K562 (cell line): ENCODE measurements at regions not wholly inside any gene's neighbourhood (a gene's known extent, or its start where the extent isn't known, plus 50 kb on each side); places are given as distances from the start of the nearest gene placed in this dataset.

Experiments
- ATAC-seq: fragments of 200-7000 bp; cut with Tn5 transposase; 3 replicates; pipeline ENCODE4 v1.9.1; 2020; ENCODE audit warnings: moderate library complexity
- BruUV-seq: library from RNA; stranded (reverse); fragments of 400-500 nt; replicated peaks from 2 replicates; lab custom pipeline; 2021; lab: Mats Ljungman, UMichigan
- CTCF ChIA-PET: fragments of 300-600 bp; formaldehyde crosslinking; extraction: SDS; loops from one replicate; lab custom pipeline; 2021; ENCODE audit warnings: low intra/inter-chr PET ratio; lab: Yijun Ruan, JAX
- POLR2A ChIA-PET: fragments of 300-600, 350-650 bp; sonication (Branson Sonifier 250); formaldehyde crosslinking; extraction: SDS; loops from one replicate; lab custom pipeline; 2021; ENCODE audit warnings: antibody characterized with exemption, inconsistent platforms; lab: Yijun Ruan, JAX
- DNase-seq, 4 experiments: peaks; one replicate each; pipeline versions ENCODE4 v3.0.0 to v3.0.0-alpha.2; 2011 to 2018; ENCODE audit warnings: low spot score in 3 of 4, mixed read lengths in 3 of 4; ENCODE audit errors: extremely low read depth in 1 of 4
- FAIRE-seq: peaks from 2 replicates; lab custom pipeline; 2011; peaks lifted over from hg19 to GRCh38; lab: Jason Lieb, UNC
- H2AFZ ChIP-seq: 2 replicates; pipeline ENCODE4 v1.6.0; 2011; ENCODE audit warnings: low read depth, low read length, control low read depth, inconsistent platforms
- H3K27ac ChIP-seq: fragments of 200-600 bp; 3 replicates; pipeline ENCODE4 v1.8.0; 2011; ENCODE audit warnings: low read depth, mild to moderate bottlenecking, control low read depth, inconsistent platforms, low read length, moderate library complexity, mixed read lengths; ENCODE audit errors: extremely low read depth
- H3K27me3 ChIP-seq, 2 experiments: fragments of 300-600 bp in 1 of 2; 2 replicates in 1 of 2; 3 replicates in 1 of 2; pipeline versions ENCODE4 v1.6.0 to v1.8.0; 2011; ENCODE audit warnings: inconsistent platforms in 2 of 2, low read length in 2 of 2, mild to moderate bottlenecking in 1 of 2, mixed read lengths in 1 of 2, moderate library complexity in 1 of 2; ENCODE audit not compliant: control insufficient read depth in 2 of 2, insufficient read depth in 2 of 2
- H3K36me3 ChIP-seq: fragments of 300-600 bp; 3 replicates; pipeline ENCODE4 v1.8.0; 2011; ENCODE audit warnings: mild to moderate bottlenecking, low read length, inconsistent platforms; ENCODE audit not compliant: control insufficient read depth, insufficient read depth
- H3K4me1 ChIP-seq, 2 experiments: fragments of 200-600 bp in 1 of 2; replicated peaks in 1 of 2; 2 replicates in 1 of 2; 3 replicates in 1 of 2; pipeline versions ENCODE4 v1.5.1 to v1.8.0; 2011; ENCODE audit warnings: inconsistent platforms in 2 of 2, low read length in 2 of 2, mild to moderate bottlenecking in 1 of 2, mixed read lengths in 1 of 2, moderate library complexity in 1 of 2; ENCODE audit not compliant: control insufficient read depth in 2 of 2, insufficient read depth in 2 of 2
- H3K4me2 ChIP-seq: 2 replicates; pipeline ENCODE4 v1.6.1; 2011; ENCODE audit warnings: low read length, control low read depth, inconsistent platforms, mixed read lengths; ENCODE audit not compliant: insufficient read depth
- H3K4me3 ChIP-seq: fragments of 200-600 bp; sonication (generic), shearing (Covaris generic); 2 replicates; pipeline ENCODE4 v1.5.1; 2016; ENCODE audit warnings: control low read depth, inconsistent platforms
- H3K79me2 ChIP-seq: fragments of 200-600 bp; 3 replicates; pipeline ENCODE4 v1.8.0; 2011; ENCODE audit warnings: low read length, inconsistent platforms; ENCODE audit not compliant: control insufficient read depth, insufficient read depth
- H3K9ac ChIP-seq, 2 experiments: 2 replicates each; pipeline versions ENCODE4 v1.6.0 to v1.6.1; 2011; ENCODE audit warnings: low read depth in 2 of 2, low read length in 2 of 2, control low read depth in 1 of 2, inconsistent platforms in 1 of 2, mild to moderate bottlenecking in 1 of 2, mixed read lengths in 1 of 2; ENCODE audit not compliant: insufficient read depth in 1 of 2
- H3K9me1 ChIP-seq: one replicate; pipeline ENCODE4 v1.6.0; 2011; ENCODE audit warnings: inconsistent platforms, mild to moderate bottlenecking, low read length, moderate library complexity; ENCODE audit not compliant: control insufficient read depth, insufficient read depth
- H3K9me3 ChIP-seq: replicated peaks from 2 replicates; pipeline ENCODE4 v1.5.1; 2011; ENCODE audit warnings: low read depth, low read length, inconsistent platforms; ENCODE audit not compliant: control insufficient read depth, insufficient read depth
- H4K20me1 ChIP-seq: replicated peaks from 2 replicates; pipeline ENCODE4 v1.6.1; 2011; ENCODE audit warnings: low read length, inconsistent platforms, mixed read lengths; ENCODE audit not compliant: control insufficient read depth, insufficient read depth
- ATF3 ChIP-seq, 2 experiments: fragments of 450-650 bp in 1 of 2; sonication (generic) in 1 of 2; formaldehyde crosslinking in 1 of 2; IDR thresholded peaks in 1 of 2; conservative IDR thresholded peaks in 1 of 2; 2 replicates each; pipeline versions ENCODE4 v1.6.1 to v1.8.1; 2016 to 2023; ENCODE audit warnings: mild to moderate bottlenecking in 2 of 2, moderate library complexity in 2 of 2, inconsistent platforms in 1 of 2, missing genetic modification reagents in 1 of 2
- JUN ChIP-seq, 2 experiments: sonication (generic) in 1 of 2; formaldehyde crosslinking in 1 of 2; IDR thresholded peaks; 2 replicates each; pipeline versions ENCODE4 v1.6.1 to v1.8.0; 2012 to 2022; ENCODE audit warnings: borderline replicate concordance in 2 of 2, mild to moderate bottlenecking in 2 of 2, improper control_type of control experiment in 1 of 2, low read depth in 1 of 2, low read length in 1 of 2, missing genetic modification reagents in 1 of 2
- JUND ChIP-seq, 2 experiments: IDR thresholded peaks; 2 replicates in 1 of 2; 3 replicates in 1 of 2; pipeline ENCODE4 v1.6.1; 2011; ENCODE audit warnings: borderline replicate concordance in 2 of 2, low read depth in 2 of 2, low read length in 2 of 2, improper control_type of control experiment in 1 of 2, missing biosample characterization in 1 of 2, missing genetic modification characterization in 1 of 2, missing genetic modification reagents in 1 of 2
- RBM17 ChIP-seq: fragments of 200-400 bp; formaldehyde crosslinking; IDR thresholded peaks from 2 replicates; pipeline ENCODE4 v1.6.1; 2017; ENCODE audit warnings: low read depth, mild to moderate bottlenecking, low read length, borderline replicate concordance
- ZNF24 ChIP-seq: fragments of 450-650 bp; IDR thresholded peaks from 2 replicates; pipeline ENCODE4 v1.6.1; 2016
- WGBS: fragments of 100-300 bp; shearing (Covaris generic); methylation state at CpG from one replicate; pipeline ENCODE4 v1.1.6; 2016; ENCODE audit warnings: low coverage, mixed read lengths; ENCODE audit not compliant: insufficient coverage; ENCODE audit errors: missing lambda C conversion rate; 5-methylcytosine and 5-hydroxymethylcytosine counted together
- in situ Hi-C: fragments of 300-500 bp; cut with MboI; formaldehyde crosslinking; loops from 4 replicates; pipeline ENCODE4 v1.15.0; 2018; ENCODE audit warnings: inconsistent platforms, mixed read lengths
- intact Hi-C: fragments of 100-400 bp; cut with micrococcal nuclease; formaldehyde crosslinking; loops from 2 replicates; pipeline ENCODE4 v1.14.2; 2022
- TF ChIP-seq, protein P1 (sequence below), 2 experiments: IDR thresholded peaks in 1 of 2; conservative IDR thresholded peaks in 1 of 2; 2 replicates each; pipeline ENCODE4 v1.6.1; 2016; ENCODE audit warnings: low read depth in 2 of 2, mild to moderate bottlenecking in 1 of 2, missing compliant biosample characterization in 1 of 2, missing genetic modification characterization in 1 of 2, moderate library complexity in 1 of 2

- no peak for ATAC-seq
These were observed 558.3 kb upstream of the GCFC2 start for GRCh38 chr2:76268902-76269620.

More at GRCh38 chr2:76268902-76269620, 558.3 kb upstream of the GCFC2 start:
- Histone ChIP-seq H3K27me3 (no peaks in the 10 kb centered on the region), H3K9me3 (no peaks in the 10 kb centered on the region)
- BruUV-seq, result no TSS peak
- TF ChIP-seq ATF3 (IDR thresholded peaks at IDR 0.05) (peak; percentile 60; the same call in 1 of the 2 replicates), ATF3 (CRISPR knock-in tag; conservative IDR thresholded peaks at IDR 0.05) (no peak), ZNF24 (no peak), RBM17 (no peak), JUND (IDR thresholded peaks at IDR 0.05; ENCODE audit: borderline replicate concordance, low read depth, low read length) (peak; percentile 49; the same call in 1 of the 2 replicates), JUND (tag; IDR thresholded peaks at IDR 0.05; ENCODE audit: borderline replicate concordance, low read depth, low read length) (peak; percentile 59; the same call in 1 of the 3 replicates), JUN (IDR thresholded peaks at IDR 0.05; ENCODE audit: borderline replicate concordance, low read depth, low read length) (0 out of 2 replicates have a peak, but pooled peaks have one; percentile 8), JUN (CRISPR knock-in tag; IDR thresholded peaks at IDR 0.05; ENCODE audit: borderline replicate concordance) (no peak)
- TF ChIP-seq, protein P1, sequence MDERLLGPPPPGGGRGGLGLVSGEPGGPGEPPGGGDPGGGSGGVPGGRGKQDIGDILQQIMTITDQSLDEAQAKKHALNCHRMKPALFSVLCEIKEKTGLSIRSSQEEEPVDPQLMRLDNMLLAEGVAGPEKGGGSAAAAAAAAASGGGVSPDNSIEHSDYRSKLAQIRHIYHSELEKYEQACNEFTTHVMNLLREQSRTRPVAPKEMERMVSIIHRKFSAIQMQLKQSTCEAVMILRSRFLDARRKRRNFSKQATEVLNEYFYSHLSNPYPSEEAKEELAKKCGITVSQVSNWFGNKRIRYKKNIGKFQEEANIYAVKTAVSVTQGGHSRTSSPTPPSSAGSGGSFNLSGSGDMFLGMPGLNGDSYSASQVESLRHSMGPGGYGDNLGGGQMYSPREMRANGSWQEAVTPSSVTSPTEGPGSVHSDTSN (CRISPR knock-in tag; IDR thresholded peaks at IDR 0.05; ENCODE audit: low read depth), result no peak
- TF ChIP-seq, protein P1 (tag; conservative IDR thresholded peaks at IDR 0.05; ENCODE audit: low read depth), result peak; percentile 46
- TF ChIP-seq, all 486 proteins: peak for 4
- Histone ChIP-seq H3K4me2 (no peak overlapping the region), H3K36me3 (no peaks in the 10 kb centered on the region), H3K9ac (no peak overlapping the region), H3K9me1 (no peaks in the 10 kb centered on the region), H3K27ac (no peak overlapping the region), H4K20me1 (no peaks in the 10 kb centered on the region), H3K4me3 (no peak overlapping the region), H2AFZ (no peak overlapping the region), H3K79me2 (no peaks in the 10 kb centered on the region), H3K4me1 (no peaks in the 10 kb centered on the region)
- peak in 1 of 4 experiments; percentile 1 for DNase-seq
- ChIA-PET CTCF (no interaction called here), POLR2A (no interaction called here)
- FAIRE-seq, result no peak
- intact Hi-C loops, result no loop called here
- WGBS, result 6% methylated on average over 5 of the region's 5 CpGs
- in situ Hi-C loops, result no loop called here
